ENCODE measurements at regions not wholly inside any gene's neighbourhood (a gene's known extent, or its start where the extent isn't known, plus 50 kb on each side); places are given as distances from the start of the nearest gene placed in this dataset.
"Not testable (repeated sequence)": the region's sequence is repeated elsewhere in the genome, so short reads cannot be mapped to it uniquely, and the experiment has no call there.

- no peak for DNase-seq (ENCODE audit: low spot score)
Observed at GRCh38 chr4:31735004-31735403, 1014.8 kb downstream of the PCDH7 start.

GRCh38 chr4:31737419-31737818 lies 1017.2 kb downstream of the PCDH7 start:
- no peak for DNase-seq (ENCODE audit: low spot score)

- DNase-seq (ENCODE audit: low spot score): no peak
Observed at GRCh38 chr4:31741326-31741725, 1021.2 kb downstream of the PCDH7 start.

- DNase-seq (ENCODE audit: low spot score): no peak
Observed at GRCh38 chr4:31748382-31748781, 1028.2 kb downstream of the PCDH7 start.

GRCh38 chr4:31750581-31750980 lies 1030.4 kb downstream of the PCDH7 start:
- DNase-seq (ENCODE audit: low spot score): not testable (repeated sequence)

GRCh38 chr4:31755751-31756150 lies 1035.6 kb downstream of the PCDH7 start:
- DNase-seq (ENCODE audit: low spot score): no peak

- no peak for DNase-seq (ENCODE audit: low spot score)
Observed at GRCh38 chr4:31768756-31769155, 1048.6 kb downstream of the PCDH7 start.

- no peak for DNase-seq (ENCODE audit: low spot score)
Observed at GRCh38 chr4:31783311-31783710, 1063.1 kb downstream of the PCDH7 start.

- no peak for DNase-seq (ENCODE audit: low spot score)
Observed at GRCh38 chr4:31784558-31784957, 1064.4 kb downstream of the PCDH7 start.

- DNase-seq (ENCODE audit: low spot score): no peak
Observed at GRCh38 chr4:31787701-31788100, 1067.5 kb downstream of the PCDH7 start.

GRCh38 chr4:31788676-31789075 lies 1068.5 kb downstream of the PCDH7 start:
- no peak for DNase-seq (ENCODE audit: low spot score)

- no peak for DNase-seq (ENCODE audit: low spot score)
Observed at GRCh38 chr4:31791666-31792065, 1071.5 kb downstream of the PCDH7 start.

GRCh38 chr4:31793907-31794306 lies 1073.7 kb downstream of the PCDH7 start:
- DNase-seq (ENCODE audit: low spot score): no peak

- not testable (repeated sequence) for DNase-seq (ENCODE audit: low spot score)
Observed at GRCh38 chr4:31797052-31797451, 1076.9 kb downstream of the PCDH7 start.

GRCh38 chr4:31803526-31804195 lies 1083.5 kb downstream of the PCDH7 start:
- DNase-seq (ENCODE audit: low spot score): no peak

- DNase-seq (ENCODE audit: low spot score): no peak
Observed at GRCh38 chr4:31807036-31807435, 1086.9 kb downstream of the PCDH7 start.

GRCh38 chr4:31844350-31844749 lies 1124.2 kb downstream of the PCDH7 start:
- DNase-seq (ENCODE audit: low spot score): no peak

- no peak for DNase-seq (ENCODE audit: low spot score)
Observed at GRCh38 chr4:31851946-31852345, 1131.8 kb downstream of the PCDH7 start.

GRCh38 chr4:31877429-31877828 lies 1157.3 kb downstream of the PCDH7 start:
- no peak for DNase-seq (ENCODE audit: low spot score)

- not testable (repeated sequence) for DNase-seq (ENCODE audit: low spot score)
Observed at GRCh38 chr4:31880837-31881236, 1160.7 kb downstream of the PCDH7 start.

- no peak for DNase-seq (ENCODE audit: low spot score)
Observed at GRCh38 chr4:31896349-31896748, 1176.2 kb downstream of the PCDH7 start.

- peak; percentile 18 for DNase-seq (ENCODE audit: low spot score)
Observed at GRCh38 chr4:31905363-31905762, 1185.2 kb downstream of the PCDH7 start.

- DNase-seq (ENCODE audit: low spot score): no peak
Observed at GRCh38 chr4:31908261-31908660, 1188.1 kb downstream of the PCDH7 start.

- no peak for DNase-seq (ENCODE audit: low spot score)
Observed at GRCh38 chr4:31917334-31917733, 1197.2 kb downstream of the PCDH7 start.
